Mesothelial cell of epicardium (in vitro differentiated cells): ENCODE measurements at regions not wholly inside any gene's neighbourhood (a gene's known extent, or its start where the extent isn't known, plus 50 kb on each side); places are given as distances from the start of the nearest gene placed in this dataset.

ENCODE experiments used
- DNase-seq, 2 experiments: peaks; one replicate each; pipeline ENCODE4 v3.0.0; 2021; ENCODE audit warnings: low spot score in 2 of 2; ENCODE audit not compliant: unreplicated experiment in 2 of 2
- H3K27ac Mint-ChIP-seq: 2 replicates; pipeline ENCODE4 v1.8.0; 2021; ENCODE audit warnings: mixed read lengths
- H3K27me3 Mint-ChIP-seq: 2 replicates; pipeline ENCODE4 v1.8.0; 2021; ENCODE audit warnings: low read depth, mixed read lengths
- H3K36me3 Mint-ChIP-seq: 2 replicates; pipeline ENCODE4 v1.8.0; 2021; ENCODE audit warnings: mixed read lengths
- H3K4me1 Mint-ChIP-seq: 2 replicates; pipeline ENCODE4 v1.8.0; 2021; ENCODE audit warnings: mixed read lengths
- H3K4me3 Mint-ChIP-seq: 2 replicates; pipeline ENCODE4 v1.8.0; 2021; ENCODE audit warnings: mild to moderate bottlenecking, moderate library complexity, mixed read lengths
- H3K9me3 Mint-ChIP-seq: 2 replicates; pipeline ENCODE4 v1.8.0; 2021; ENCODE audit warnings: mixed read lengths
- CTCF ChIP-seq: fragments of 200-600 bp; sonication (generic); IDR thresholded peaks from one replicate; pipeline ENCODE4 v1.5.0; 2021; ENCODE audit warnings: antibody characterized with exemption; ENCODE audit not compliant: unreplicated experiment

GRCh38 chr13:90402102-90402501 is 945.4 kb upstream of the MIR17HG start:
- Mint-ChIP-seq H3K9me3 (peaks cover 21% of the 10 kb centered on the region), H3K4me1 (peaks cover 1% of the 10 kb centered on the region), H3K4me3 (no peak overlapping the region), H3K27me3 (no peaks in the 10 kb centered on the region), H3K36me3 (no peaks in the 10 kb centered on the region), H3K27ac (no peak overlapping the region)
- TF ChIP-seq CTCF, result no peak
- no peak for DNase-seq

- no peak for TF ChIP-seq CTCF
- Mint-ChIP-seq H3K4me1 (peaks cover 1% of the 10 kb centered on the region), H3K27me3 (no peaks in the 10 kb centered on the region), H3K27ac (no peak overlapping the region), H3K4me3 (no peak overlapping the region), H3K36me3 (no peaks in the 10 kb centered on the region), H3K9me3 (peaks cover 24% of the 10 kb centered on the region)
- DNase-seq, result no peak
These were observed 944.9 kb upstream of the MIR17HG start for GRCh38 chr13:90402613-90403012.

- Mint-ChIP-seq H3K4me3 (no peak overlapping the region), H3K4me1 (peaks cover 1% of the 10 kb centered on the region), H3K9me3 (peaks cover 24% of the 10 kb centered on the region), H3K36me3 (no peaks in the 10 kb centered on the region), H3K27ac (no peak overlapping the region), H3K27me3 (no peaks in the 10 kb centered on the region)
- no peak for DNase-seq
- TF ChIP-seq CTCF, result no peak
These were observed 944.0 kb upstream of the MIR17HG start for GRCh38 chr13:90403330-90404082.

GRCh38 chr13:90405301-90405700 is 942.2 kb upstream of the MIR17HG start:
- no peak for DNase-seq
- Mint-ChIP-seq H3K4me3 (no peak overlapping the region), H3K36me3 (no peaks in the 10 kb centered on the region), H3K27ac (no peak overlapping the region), H3K27me3 (no peaks in the 10 kb centered on the region), H3K4me1 (peaks cover 1% of the 10 kb centered on the region), H3K9me3 (peaks cover 10% of the 10 kb centered on the region)
- TF ChIP-seq CTCF, result no peak

GRCh38 chr13:90412980-90413379 is 934.5 kb upstream of the MIR17HG start:
- Mint-ChIP-seq H3K27me3 (no peaks in the 10 kb centered on the region), H3K4me1 (peaks cover 12% of the 10 kb centered on the region), H3K4me3 (no peak overlapping the region), H3K9me3 (no peaks in the 10 kb centered on the region), H3K36me3 (no peaks in the 10 kb centered on the region), H3K27ac (no peak overlapping the region)
- DNase-seq, result no peak
- TF ChIP-seq CTCF, result no peak

- Mint-ChIP-seq H3K36me3 (no peaks in the 10 kb centered on the region), H3K4me3 (no peak overlapping the region), H3K27ac (no peak overlapping the region), H3K27me3 (no peaks in the 10 kb centered on the region), H3K4me1 (peaks cover 12% of the 10 kb centered on the region), H3K9me3 (no peaks in the 10 kb centered on the region)
- TF ChIP-seq CTCF, result no peak
- DNase-seq, result no peak
These were observed 933.9 kb upstream of the MIR17HG start for GRCh38 chr13:90413548-90413947.
